ENCODE measurements at regions not wholly inside any gene's neighbourhood (a gene's known extent, or its start where the extent isn't known, plus 50 kb on each side); places are given as distances from the start of the nearest gene placed in this dataset.

- ATAC-seq (ENCODE audit: low read depth) (no peak), DNase-seq (ENCODE audit: low spot score in 2 of 2) (no peak)
- Mint-ChIP-seq H3K27ac (no peak overlapping the region), H3K4me3 (no peak overlapping the region), H3K36me3 (no peaks in the 10 kb centered on the region), H3K9me3 (no peaks in the 10 kb centered on the region), H3K4me1 (no peaks in the 10 kb centered on the region), H3K27me3 (no peaks in the 10 kb centered on the region)
Measured at GRCh38 chr7:88700725-88701124, 58.8 kb upstream of the ZNF804B start.

GRCh38 chr7:88694207-88694606 is 65.3 kb upstream of the ZNF804B start:
- Mint-ChIP-seq H3K9me3 (peaks cover 2% of the 10 kb centered on the region), H3K36me3 (no peaks in the 10 kb centered on the region), H3K4me3 (no peak overlapping the region), H3K4me1 (no peaks in the 10 kb centered on the region), H3K27me3 (no peaks in the 10 kb centered on the region), H3K27ac (no peak overlapping the region)
- DNase-seq (ENCODE audit: low spot score in 2 of 2) (no peak), ATAC-seq (ENCODE audit: low read depth) (no peak)

GRCh38 chr7:88693131-88693530 is 66.4 kb upstream of the ZNF804B start:
- Mint-ChIP-seq H3K9me3 (peaks cover 2% of the 10 kb centered on the region), H3K36me3 (no peaks in the 10 kb centered on the region), H3K27ac (no peak overlapping the region), H3K4me1 (no peaks in the 10 kb centered on the region), H3K4me3 (no peak overlapping the region), H3K27me3 (no peaks in the 10 kb centered on the region)
- ATAC-seq (ENCODE audit: low read depth) (no peak), DNase-seq (ENCODE audit: low spot score in 2 of 2) (no peak)

GRCh38 chr7:88692493-88692892 is 67.0 kb upstream of the ZNF804B start:
- H3K4me1 Mint-ChIP-seq, result no peaks in the 10 kb centered on the region
- H3K4me3 Mint-ChIP-seq, result no peak overlapping the region
- H3K27ac Mint-ChIP-seq, result no peak overlapping the region
- no peaks in the 10 kb centered on the region for H3K36me3 Mint-ChIP-seq
- ATAC-seq (ENCODE audit: low read depth) (no peak), DNase-seq (ENCODE audit: low spot score in 2 of 2) (no peak)
- H3K9me3 Mint-ChIP-seq, result peaks cover 2% of the 10 kb centered on the region
- no peaks in the 10 kb centered on the region for H3K27me3 Mint-ChIP-seq

GRCh38 chr7:88689821-88690220 is 69.7 kb upstream of the ZNF804B start:
- Mint-ChIP-seq H3K27me3 (no peaks in the 10 kb centered on the region), H3K27ac (no peak overlapping the region), H3K4me1 (no peaks in the 10 kb centered on the region), H3K4me3 (no peak overlapping the region), H3K9me3 (peaks cover 2% of the 10 kb centered on the region), H3K36me3 (no peaks in the 10 kb centered on the region)
- DNase-seq (ENCODE audit: low spot score in 2 of 2) (no peak), ATAC-seq (ENCODE audit: low read depth) (no peak)

GRCh38 chr7:88688222-88688621 is 71.3 kb upstream of the ZNF804B start:
- no peaks in the 10 kb centered on the region for H3K27me3 Mint-ChIP-seq
- H3K4me3 Mint-ChIP-seq, result no peak overlapping the region
- H3K27ac Mint-ChIP-seq, result no peak overlapping the region
- no peaks in the 10 kb centered on the region for H3K4me1 Mint-ChIP-seq
- DNase-seq (ENCODE audit: low spot score in 2 of 2) (no peak), ATAC-seq (ENCODE audit: low read depth) (no peak)
- no peaks in the 10 kb centered on the region for H3K36me3 Mint-ChIP-seq
- peaks cover 3% of the 10 kb centered on the region for H3K9me3 Mint-ChIP-seq

- ATAC-seq (ENCODE audit: low read depth) (no peak), DNase-seq (ENCODE audit: low spot score in 2 of 2) (no peak)
- Mint-ChIP-seq H3K9me3 (peaks cover 1% of the 10 kb centered on the region), H3K27ac (no peak overlapping the region), H3K4me1 (no peaks in the 10 kb centered on the region), H3K27me3 (no peaks in the 10 kb centered on the region), H3K4me3 (no peak overlapping the region), H3K36me3 (no peaks in the 10 kb centered on the region)
Measured at GRCh38 chr7:88686468-88687229, 72.9 kb upstream of the ZNF804B start.

- Mint-ChIP-seq H3K36me3 (no peaks in the 10 kb centered on the region), H3K4me3 (no peak overlapping the region), H3K9me3 (peaks cover 1% of the 10 kb centered on the region), H3K27ac (no peak overlapping the region), H3K4me1 (no peaks in the 10 kb centered on the region), H3K27me3 (no peaks in the 10 kb centered on the region)
- DNase-seq (ENCODE audit: low spot score in 2 of 2), result no peak
- no peak for ATAC-seq (ENCODE audit: low read depth)
Measured at GRCh38 chr7:88681682-88682081, 77.8 kb upstream of the ZNF804B start.

- ATAC-seq (ENCODE audit: low read depth) (no peak), DNase-seq (ENCODE audit: low spot score in 2 of 2) (no peak)
- peaks cover 1% of the 10 kb centered on the region for H3K9me3 Mint-ChIP-seq
- no peak overlapping the region for H3K4me3 Mint-ChIP-seq
- no peaks in the 10 kb centered on the region for H3K36me3 Mint-ChIP-seq
- H3K27ac Mint-ChIP-seq, result no peak overlapping the region
- no peaks in the 10 kb centered on the region for H3K4me1 Mint-ChIP-seq
- H3K27me3 Mint-ChIP-seq, result no peaks in the 10 kb centered on the region
Measured at GRCh38 chr7:88670536-88670935, 89.0 kb upstream of the ZNF804B start.

- Mint-ChIP-seq H3K9me3 (peaks cover 1% of the 10 kb centered on the region), H3K4me3 (no peak overlapping the region), H3K36me3 (no peaks in the 10 kb centered on the region), H3K27ac (no peak overlapping the region), H3K4me1 (no peaks in the 10 kb centered on the region), H3K27me3 (no peaks in the 10 kb centered on the region)
- ATAC-seq (ENCODE audit: low read depth), result no peak
- DNase-seq (ENCODE audit: low spot score in 2 of 2), result no peak
Measured at GRCh38 chr7:88669913-88670312, 89.6 kb upstream of the ZNF804B start.

GRCh38 chr7:88668591-88668990 is 90.9 kb upstream of the ZNF804B start:
- Mint-ChIP-seq H3K4me3 (no peak overlapping the region), H3K36me3 (no peaks in the 10 kb centered on the region), H3K27me3 (no peaks in the 10 kb centered on the region), H3K4me1 (no peaks in the 10 kb centered on the region), H3K9me3 (peaks cover 1% of the 10 kb centered on the region), H3K27ac (no peak overlapping the region)
- DNase-seq (ENCODE audit: low spot score in 2 of 2) (no peak), ATAC-seq (ENCODE audit: low read depth) (no peak)

- Mint-ChIP-seq H3K27me3 (no peaks in the 10 kb centered on the region), H3K9me3 (no peaks in the 10 kb centered on the region), H3K36me3 (no peaks in the 10 kb centered on the region), H3K4me1 (no peaks in the 10 kb centered on the region), H3K4me3 (no peak overlapping the region), H3K27ac (no peak overlapping the region)
- DNase-seq (ENCODE audit: low spot score in 2 of 2) (no peak), ATAC-seq (ENCODE audit: low read depth) (no peak)
Measured at GRCh38 chr7:88666626-88667025, 92.9 kb upstream of the ZNF804B start.

- DNase-seq (ENCODE audit: low spot score in 2 of 2) (no peak), ATAC-seq (ENCODE audit: low read depth) (no peak)
- H3K9me3 Mint-ChIP-seq, result no peaks in the 10 kb centered on the region
- no peaks in the 10 kb centered on the region for H3K36me3 Mint-ChIP-seq
- H3K27ac Mint-ChIP-seq, result no peak overlapping the region
- H3K27me3 Mint-ChIP-seq, result no peaks in the 10 kb centered on the region
- H3K4me3 Mint-ChIP-seq, result no peak overlapping the region
- no peaks in the 10 kb centered on the region for H3K4me1 Mint-ChIP-seq
Measured at GRCh38 chr7:88665892-88666514, 93.5 kb upstream of the ZNF804B start.

GRCh38 chr7:88664630-88665233 is 94.8 kb upstream of the ZNF804B start:
- Mint-ChIP-seq H3K4me1 (no peaks in the 10 kb centered on the region), H3K27ac (no peak overlapping the region), H3K27me3 (no peaks in the 10 kb centered on the region), H3K36me3 (no peaks in the 10 kb centered on the region), H3K4me3 (no peak overlapping the region), H3K9me3 (peaks cover 2% of the 10 kb centered on the region)
- no peak for DNase-seq (ENCODE audit: low spot score in 2 of 2)
- no peak for ATAC-seq (ENCODE audit: low read depth)

All from memory B cell (primary cell).